Endothelial cell of umbilical vein (primary cell): ENCODE measurements at regions not wholly inside any gene's neighbourhood (a gene's known extent, or its start where the extent isn't known, plus 50 kb on each side); places are given as distances from the start of the nearest gene placed in this dataset.

Experiments
- BruUV-seq: library from RNA; stranded (reverse); fragments of 400-500 nt; replicated peaks from 2 replicates; lab custom pipeline; 2021; lab: Mats Ljungman, UMichigan
- CTCF ChIA-PET: fragments of 300-600, 350-600 bp; sonication (Branson Sonifier 250); formaldehyde crosslinking; loops from one replicate; lab custom pipeline; 2021; ENCODE audit warnings: antibody characterized with exemption, inconsistent platforms; lab: Charles Lee
- POLR2A ChIA-PET: fragments of 300-600, 350-600 bp; sonication (Branson Sonifier 250); formaldehyde crosslinking; loops from one replicate; lab custom pipeline; 2021; ENCODE audit warnings: antibody characterized with exemption, inconsistent platforms; lab: Charles Lee
- DNase-seq: peaks from one replicate; pipeline ENCODE4 v3.0.0-alpha.2; 2011; ENCODE audit warnings: low read depth, low spot score
- FAIRE-seq: peaks from 2 replicates; lab custom pipeline; 2011; peaks lifted over from hg19 to GRCh38; lab: Jason Lieb, UNC
- H2AFZ ChIP-seq: 2 replicates; pipeline ENCODE4 v1.6.0; 2012; ENCODE audit warnings: low read depth, low read length, control low read depth, inconsistent platforms
- H3K27ac ChIP-seq: 2 replicates; pipeline ENCODE4 v1.5.1; 2011; ENCODE audit warnings: low read depth, mild to moderate bottlenecking, control low read depth, low read length, moderate library complexity; ENCODE audit not compliant: insufficient read depth
- H3K27me3 ChIP-seq, 2 experiments: 2 replicates each; pipeline versions ENCODE4 v1.6.0 to v1.6.1; 2011; ENCODE audit warnings: low read length in 2 of 2, mixed read lengths in 1 of 2; ENCODE audit not compliant: control insufficient read depth in 2 of 2, insufficient read depth in 2 of 2
- H3K36me3 ChIP-seq, 2 experiments: 2 replicates in 1 of 2; 3 replicates in 1 of 2; pipeline ENCODE4 v1.5.1; 2011; ENCODE audit warnings: low read length in 2 of 2, mild to moderate bottlenecking in 1 of 2, moderate library complexity in 1 of 2; ENCODE audit not compliant: control insufficient read depth in 2 of 2, insufficient read depth in 2 of 2; ENCODE audit errors: extremely low read depth in 1 of 2
- H3K4me1 ChIP-seq: 3 replicates; pipeline ENCODE4 v1.5.1; 2011; ENCODE audit warnings: mild to moderate bottlenecking, low read length; ENCODE audit not compliant: control insufficient read depth, insufficient read depth; ENCODE audit errors: extremely low read depth
- H3K4me2 ChIP-seq: 2 replicates; pipeline ENCODE4 v1.6.1; 2011; ENCODE audit warnings: low read length, control low read depth, mixed read lengths; ENCODE audit not compliant: insufficient read depth
- H3K4me3 ChIP-seq, 3 experiments: fragments of 200-600 bp in 1 of 3; sonication (generic), shearing (Covaris generic) in 1 of 3; replicated peaks in 1 of 3; 2 replicates each; pipeline ENCODE4 v1.5.1; 2011 to 2016; ENCODE audit warnings: control low read depth in 3 of 3, low read length in 3 of 3, mild to moderate bottlenecking in 2 of 3, inconsistent platforms in 1 of 3, low read depth in 1 of 3, moderate library complexity in 1 of 3; ENCODE audit not compliant: insufficient read depth in 1 of 3
- H3K79me2 ChIP-seq: 2 replicates; pipeline ENCODE4 v1.6.0; 2012; ENCODE audit warnings: low read length, inconsistent platforms; ENCODE audit not compliant: control insufficient read depth, insufficient read depth
- H3K9ac ChIP-seq: replicated peaks from 2 replicates; pipeline ENCODE3; 2011; ENCODE audit warnings: low read length, control low read depth; ENCODE audit not compliant: insufficient read depth; ENCODE audit errors: extremely low read depth
- H3K9me1 ChIP-seq: replicated peaks from 3 replicates; pipeline ENCODE4 v1.6.0; 2011; ENCODE audit warnings: mild to moderate bottlenecking, low read length; ENCODE audit not compliant: control insufficient read depth, insufficient read depth; ENCODE audit errors: extremely low read depth
- H3K9me3 ChIP-seq: replicated peaks from 2 replicates; pipeline ENCODE4 v1.5.1; 2012; ENCODE audit warnings: low read length, inconsistent platforms; ENCODE audit not compliant: control insufficient read depth, insufficient read depth
- H4K20me1 ChIP-seq: replicated peaks from 2 replicates; pipeline ENCODE3; 2011; ENCODE audit warnings: mild to moderate bottlenecking, low read length; ENCODE audit not compliant: control insufficient read depth, insufficient read depth; ENCODE audit errors: extremely low read depth
- EZH2 ChIP-seq: IDR thresholded peaks from 2 replicates; pipeline ENCODE4 v1.6.1; 2012; ENCODE audit warnings: borderline replicate concordance, low read depth, mild to moderate bottlenecking, moderate library complexity, low read length, inconsistent platforms; ENCODE audit not compliant: severe bottlenecking
- FOS ChIP-seq: IDR thresholded peaks from 2 replicates; pipeline ENCODE4 v1.6.1; 2011; ENCODE audit warnings: mild to moderate bottlenecking, low read length, moderate library complexity, borderline replicate concordance; ENCODE audit not compliant: insufficient read depth
- GATA2 ChIP-seq: IDR thresholded peaks from 2 replicates; pipeline ENCODE4 v1.7.0; 2011; ENCODE audit warnings: low read depth, mild to moderate bottlenecking, moderate library complexity, mixed read lengths, low read length; ENCODE audit not compliant: insufficient read length, insufficient read depth
- JUN ChIP-seq: IDR thresholded peaks from 2 replicates; pipeline ENCODE4 v1.6.1; 2011; ENCODE audit warnings: borderline replicate concordance, low read depth; ENCODE audit not compliant: insufficient read length, insufficient read depth
- MYC ChIP-seq: IDR thresholded peaks from one replicate; pipeline ENCODE4 v1.6.1; 2011; ENCODE audit warnings: mild to moderate bottlenecking, low read depth, low read length
- POLR2A ChIP-seq: IDR thresholded peaks from 2 replicates; pipeline ENCODE4 v1.6.1; 2012; ENCODE audit warnings: low read depth, mild to moderate bottlenecking, control low read depth, low read length
- POLR2AphosphoS5 ChIP-seq: IDR thresholded peaks from 2 replicates; pipeline ENCODE4 v1.6.1; 2012; ENCODE audit warnings: low read depth, mild to moderate bottlenecking, control low read depth, low read length, moderate library complexity; ENCODE audit not compliant: insufficient read depth
- dilution Hi-C: fragments of 300-500 bp; cut with MboI; formaldehyde crosslinking; loops from one replicate; pipeline ENCODE4 v1.15.0; 2019; ENCODE audit warnings: low sequenced_read_pairs; ENCODE audit not compliant: extremely low pct_ligation_motif_present
- intact Hi-C: fragments of 100-400 bp; cut with micrococcal nuclease; formaldehyde crosslinking; loops from one replicate; pipeline ENCODE4 v1.10.0; 2022
- TF ChIP-seq, protein P1 (sequence below), 2 donors: IDR thresholded peaks; 1 replicate in 1 of 2; 2 replicates in 1 of 2; pipeline ENCODE4 v1.5.1; 2011; ENCODE audit warnings: low read length in 2 of 2, mild to moderate bottlenecking in 2 of 2, moderate library complexity in 2 of 2, control low read depth in 1 of 2, inconsistent platforms in 1 of 2, low read depth in 1 of 2; ENCODE audit not compliant: insufficient read depth in 1 of 2; ENCODE audit errors: extremely low read depth in 1 of 2
- TF ChIP-seq, protein P2 (sequence below): IDR thresholded peaks from 2 replicates; pipeline ENCODE4 v1.6.1; 2011; ENCODE audit not compliant: insufficient read depth, insufficient read length

DNA sequence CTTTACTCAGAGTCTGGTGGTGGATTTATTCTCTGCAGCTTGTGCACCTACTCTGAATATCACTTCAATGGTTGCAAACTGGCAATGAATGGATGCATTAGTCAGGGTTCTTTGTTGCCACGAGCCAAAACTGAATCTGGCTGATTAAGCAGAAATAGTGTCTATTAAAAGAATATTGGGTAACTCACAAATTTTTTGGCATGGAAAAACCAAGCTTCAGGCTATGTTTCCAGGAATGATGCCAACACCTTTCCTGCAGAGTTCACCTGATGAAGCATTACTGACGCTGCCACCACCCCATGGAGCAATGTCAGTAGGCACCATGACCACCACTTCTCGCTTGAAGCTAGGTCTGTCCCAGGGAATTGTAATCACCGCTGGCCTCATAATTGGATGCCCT is 597.8 kb upstream of the SLC10A2 start:
- Histone ChIP-seq H4K20me1 (no peaks in the 10 kb centered on the region), H2AFZ (no peak overlapping the region), H3K4me1 (no peaks in the 10 kb centered on the region), H3K9ac (no peak overlapping the region), H3K4me3 (no peak overlapping the region), H3K79me2 (no peaks in the 10 kb centered on the region), H3K4me2 (no peak overlapping the region), H3K36me3 (no peaks in the 10 kb centered on the region), H3K9me3 (no peaks in the 10 kb centered on the region), H3K27me3 (no peaks in the 10 kb centered on the region), H3K27ac (no peak overlapping the region), H3K9me1 (no peaks in the 10 kb centered on the region)
- DNase-seq = no peak
- ChIA-PET CTCF (no interaction called here), POLR2A (no interaction called here)
- dilution Hi-C loops (no loop called here), intact Hi-C loops (no loop called here)
- no peak for FAIRE-seq
- TF ChIP-seq POLR2AphosphoS5 (no peak), FOS (no peak), JUN (no peak), GATA2 (no peak), EZH2 (no peak), MYC (no peak), POLR2A (no peak)
- TF ChIP-seq, protein P1, sequence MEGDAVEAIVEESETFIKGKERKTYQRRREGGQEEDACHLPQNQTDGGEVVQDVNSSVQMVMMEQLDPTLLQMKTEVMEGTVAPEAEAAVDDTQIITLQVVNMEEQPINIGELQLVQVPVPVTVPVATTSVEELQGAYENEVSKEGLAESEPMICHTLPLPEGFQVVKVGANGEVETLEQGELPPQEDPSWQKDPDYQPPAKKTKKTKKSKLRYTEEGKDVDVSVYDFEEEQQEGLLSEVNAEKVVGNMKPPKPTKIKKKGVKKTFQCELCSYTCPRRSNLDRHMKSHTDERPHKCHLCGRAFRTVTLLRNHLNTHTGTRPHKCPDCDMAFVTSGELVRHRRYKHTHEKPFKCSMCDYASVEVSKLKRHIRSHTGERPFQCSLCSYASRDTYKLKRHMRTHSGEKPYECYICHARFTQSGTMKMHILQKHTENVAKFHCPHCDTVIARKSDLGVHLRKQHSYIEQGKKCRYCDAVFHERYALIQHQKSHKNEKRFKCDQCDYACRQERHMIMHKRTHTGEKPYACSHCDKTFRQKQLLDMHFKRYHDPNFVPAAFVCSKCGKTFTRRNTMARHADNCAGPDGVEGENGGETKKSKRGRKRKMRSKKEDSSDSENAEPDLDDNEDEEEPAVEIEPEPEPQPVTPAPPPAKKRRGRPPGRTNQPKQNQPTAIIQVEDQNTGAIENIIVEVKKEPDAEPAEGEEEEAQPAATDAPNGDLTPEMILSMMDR (IDR thresholded peaks at IDR 0.05; ENCODE audit: extremely low read depth in 1 of 2, insufficient read depth in 1 of 2, low read depth in 1 of 2, low read length in 2 of 2) = no peak
- TF ChIP-seq, protein P2, sequence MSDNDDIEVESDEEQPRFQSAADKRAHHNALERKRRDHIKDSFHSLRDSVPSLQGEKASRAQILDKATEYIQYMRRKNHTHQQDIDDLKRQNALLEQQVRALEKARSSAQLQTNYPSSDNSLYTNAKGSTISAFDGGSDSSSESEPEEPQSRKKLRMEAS = no peak
- BruUV-seq = no TSS peak
